ENCODE measurements at regions not wholly inside any gene's neighbourhood (a gene's known extent, or its start where the extent isn't known, plus 50 kb on each side); places are given as distances from the start of the nearest gene placed in this dataset.
"Not testable (repeated sequence)": the region's sequence is repeated elsewhere in the genome, so short reads cannot be mapped to it uniquely, and the experiment has no call there.

DNA sequence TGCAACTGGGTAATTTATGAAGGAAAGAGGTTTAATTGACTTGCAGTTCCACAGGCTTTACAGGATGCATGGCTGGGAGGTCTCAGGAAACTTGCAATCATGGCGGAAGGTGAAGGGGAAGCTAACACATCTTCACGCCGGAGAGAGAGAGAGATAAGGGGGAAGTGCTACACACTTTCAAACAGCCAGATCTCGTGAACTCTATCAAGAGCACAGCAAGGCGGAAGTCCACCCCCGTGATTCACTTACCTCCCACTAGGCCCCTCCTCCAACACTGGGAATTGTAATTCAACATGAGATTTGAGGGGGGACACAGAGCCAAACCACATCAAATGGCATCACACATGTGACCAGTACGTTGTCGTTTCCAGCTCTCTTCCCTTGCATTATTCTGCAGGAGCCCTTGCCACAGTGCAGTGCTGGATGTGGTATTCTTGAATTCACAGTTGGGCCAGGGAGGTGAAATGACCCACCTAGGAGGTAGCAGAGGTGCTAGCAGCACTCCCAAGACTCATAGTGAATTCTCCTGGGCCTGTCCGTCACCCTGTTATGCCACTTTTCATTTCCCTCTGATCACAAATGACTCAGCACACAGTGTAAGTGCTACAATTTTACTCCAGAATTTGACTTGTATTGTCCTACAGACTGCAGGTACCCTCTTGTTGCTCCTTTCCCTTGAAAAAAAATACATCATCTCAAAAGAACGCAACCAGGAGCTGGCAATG is 179.2 kb upstream of the PLGLB2 start:
- not testable (repeated sequence) for H3K4me3 ChIP-seq (ENCODE audit: low read depth, low read length); H3K36me3 ChIP-seq (ENCODE audit: control insufficient read depth, insufficient read depth, low read length); FAIRE-seq; DNase-seq (ENCODE audit: low read depth); H3K27me3 ChIP-seq (ENCODE audit: control insufficient read depth, insufficient read depth, low read length)

DNA sequence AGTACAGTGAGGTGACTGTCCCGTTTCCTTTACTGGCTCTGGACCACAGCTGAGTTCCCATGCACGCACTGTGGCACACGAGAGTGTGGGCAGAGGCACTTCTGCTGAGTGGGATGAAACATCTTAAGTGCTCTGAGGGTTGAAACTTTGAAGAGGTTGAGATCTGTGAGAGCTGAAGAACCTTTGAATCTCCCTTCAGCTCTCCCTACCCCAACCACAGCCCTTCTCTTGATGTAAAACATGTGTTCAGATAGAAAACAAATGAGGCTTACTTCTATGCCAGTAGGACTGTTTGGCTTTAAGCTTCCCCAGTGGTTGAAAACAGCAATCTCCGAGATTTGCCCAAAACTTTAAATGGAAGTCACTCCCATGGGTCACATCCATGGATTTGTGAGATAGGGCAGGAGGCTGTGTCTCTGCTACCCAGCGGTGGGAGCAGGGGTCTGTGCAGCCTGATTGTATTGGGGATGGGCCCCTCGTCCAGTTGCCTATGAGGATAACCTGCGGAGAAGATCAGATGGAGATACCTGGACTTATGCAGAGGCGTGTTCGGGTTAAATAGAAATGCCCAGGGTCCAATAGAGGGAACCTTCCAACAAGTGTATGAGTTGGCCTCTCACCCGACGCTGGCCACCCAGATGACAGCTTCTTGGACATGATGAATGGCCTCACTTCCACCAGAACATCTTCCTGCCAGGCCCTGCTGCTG is 178.0 kb upstream of the PLGLB2 start:
- H3K4me3 ChIP-seq (ENCODE audit: low read depth, low read length); H3K36me3 ChIP-seq (ENCODE audit: control insufficient read depth, insufficient read depth, low read length); DNase-seq (ENCODE audit: low read depth); FAIRE-seq; H3K27me3 ChIP-seq (ENCODE audit: control insufficient read depth, insufficient read depth, low read length): not testable (repeated sequence)

DNA sequence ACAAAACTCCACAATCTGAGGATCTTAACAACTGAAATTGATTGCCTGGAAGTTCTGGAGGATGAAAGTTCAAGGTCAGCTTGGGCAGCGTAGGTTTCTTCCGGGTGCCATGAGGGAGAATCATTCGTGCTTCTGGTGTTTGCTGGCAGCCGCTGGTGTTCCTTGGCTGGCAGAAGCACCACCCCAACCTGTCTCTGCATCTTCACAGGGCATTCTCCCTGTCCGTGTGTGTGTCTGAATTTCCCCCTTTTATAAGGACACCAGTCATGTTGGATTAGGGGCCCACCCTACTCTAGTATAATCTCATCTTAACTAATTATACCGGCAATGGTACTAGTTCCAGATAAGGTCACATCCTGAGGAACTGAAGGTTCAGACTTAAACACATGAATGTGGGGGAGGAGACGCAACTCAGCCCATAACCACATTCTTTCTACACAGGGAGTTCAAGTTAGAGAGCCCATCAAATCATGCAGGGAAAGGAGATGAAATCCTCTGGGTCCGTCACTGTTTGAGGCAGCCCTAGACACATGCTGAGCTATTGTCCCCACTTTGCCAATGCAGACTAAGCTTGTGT is 175.9 kb upstream of the PLGLB2 start:
- not testable (repeated sequence) for H3K36me3 ChIP-seq (ENCODE audit: control insufficient read depth, insufficient read depth, low read length); FAIRE-seq; H3K4me3 ChIP-seq (ENCODE audit: low read depth, low read length); DNase-seq (ENCODE audit: low read depth); H3K27me3 ChIP-seq (ENCODE audit: control insufficient read depth, insufficient read depth, low read length)

DNA sequence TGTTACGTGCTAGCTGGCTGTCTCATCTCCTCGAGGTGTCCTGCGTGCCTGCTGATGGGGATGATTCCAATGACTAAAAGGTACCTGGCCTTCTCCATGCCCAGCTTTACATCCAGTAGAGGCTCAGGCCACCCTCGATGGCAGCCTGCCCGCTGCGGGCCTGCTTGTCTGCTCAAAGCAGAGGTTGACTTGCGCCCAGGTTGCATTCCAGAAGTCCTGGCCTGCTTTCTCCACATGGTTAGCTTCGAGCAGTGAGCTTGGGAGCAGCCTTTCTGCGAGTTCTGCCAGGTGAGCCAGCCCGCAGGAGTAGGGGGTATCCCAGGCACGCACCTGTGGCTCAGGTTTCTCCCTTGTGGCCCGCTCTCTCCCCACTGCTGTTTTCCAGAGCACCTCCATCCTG is 175.0 kb upstream of the PLGLB2 start:
- H3K36me3 ChIP-seq (ENCODE audit: control insufficient read depth, insufficient read depth, low read length); DNase-seq (ENCODE audit: low read depth); H3K27me3 ChIP-seq (ENCODE audit: control insufficient read depth, insufficient read depth, low read length); FAIRE-seq; H3K4me3 ChIP-seq (ENCODE audit: low read depth, low read length): not testable (repeated sequence)

DNA sequence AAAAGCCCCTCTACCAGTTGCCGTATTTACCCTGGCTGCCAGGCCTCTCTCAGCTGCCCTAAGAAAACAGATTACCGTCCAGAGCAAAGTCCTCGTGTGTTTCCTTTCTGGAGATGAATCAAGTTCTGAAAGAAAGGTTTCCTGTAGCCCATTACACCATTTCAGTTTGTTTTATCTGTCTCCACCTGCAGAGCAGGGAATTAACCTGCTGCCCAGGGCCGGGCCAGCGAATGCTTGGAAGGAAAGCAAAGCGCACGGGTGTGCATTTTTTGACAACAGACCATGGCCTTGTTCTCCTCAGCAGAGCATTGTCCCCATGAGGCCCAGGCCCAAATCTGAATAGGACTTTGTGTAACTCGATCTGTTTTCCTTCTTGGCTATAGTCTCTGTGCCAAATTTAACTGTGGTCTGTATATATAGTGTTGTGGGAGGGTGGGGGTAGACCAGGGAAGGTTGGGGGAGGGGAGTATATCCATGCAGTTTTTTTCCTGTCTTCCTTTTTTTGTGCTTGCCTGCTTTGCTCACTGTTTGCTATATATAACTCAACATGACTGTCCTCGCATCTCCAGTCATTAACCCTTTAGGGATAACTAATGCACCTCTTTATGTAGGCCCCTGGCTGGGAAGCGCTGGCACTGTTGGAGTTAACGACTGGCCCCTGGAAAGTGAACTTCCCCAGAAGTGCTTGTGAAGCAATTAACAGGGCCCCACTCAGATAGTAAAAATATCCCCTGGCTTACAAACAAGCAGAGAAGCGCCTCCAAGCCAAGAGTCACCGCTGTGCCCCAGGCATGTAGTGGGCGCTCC is 174.3 kb upstream of the PLGLB2 start:
- not testable (repeated sequence) for H3K27me3 ChIP-seq (ENCODE audit: control insufficient read depth, insufficient read depth, low read length); FAIRE-seq; H3K36me3 ChIP-seq (ENCODE audit: control insufficient read depth, insufficient read depth, low read length); DNase-seq (ENCODE audit: low read depth); H3K4me3 ChIP-seq (ENCODE audit: low read depth, low read length)

DNA sequence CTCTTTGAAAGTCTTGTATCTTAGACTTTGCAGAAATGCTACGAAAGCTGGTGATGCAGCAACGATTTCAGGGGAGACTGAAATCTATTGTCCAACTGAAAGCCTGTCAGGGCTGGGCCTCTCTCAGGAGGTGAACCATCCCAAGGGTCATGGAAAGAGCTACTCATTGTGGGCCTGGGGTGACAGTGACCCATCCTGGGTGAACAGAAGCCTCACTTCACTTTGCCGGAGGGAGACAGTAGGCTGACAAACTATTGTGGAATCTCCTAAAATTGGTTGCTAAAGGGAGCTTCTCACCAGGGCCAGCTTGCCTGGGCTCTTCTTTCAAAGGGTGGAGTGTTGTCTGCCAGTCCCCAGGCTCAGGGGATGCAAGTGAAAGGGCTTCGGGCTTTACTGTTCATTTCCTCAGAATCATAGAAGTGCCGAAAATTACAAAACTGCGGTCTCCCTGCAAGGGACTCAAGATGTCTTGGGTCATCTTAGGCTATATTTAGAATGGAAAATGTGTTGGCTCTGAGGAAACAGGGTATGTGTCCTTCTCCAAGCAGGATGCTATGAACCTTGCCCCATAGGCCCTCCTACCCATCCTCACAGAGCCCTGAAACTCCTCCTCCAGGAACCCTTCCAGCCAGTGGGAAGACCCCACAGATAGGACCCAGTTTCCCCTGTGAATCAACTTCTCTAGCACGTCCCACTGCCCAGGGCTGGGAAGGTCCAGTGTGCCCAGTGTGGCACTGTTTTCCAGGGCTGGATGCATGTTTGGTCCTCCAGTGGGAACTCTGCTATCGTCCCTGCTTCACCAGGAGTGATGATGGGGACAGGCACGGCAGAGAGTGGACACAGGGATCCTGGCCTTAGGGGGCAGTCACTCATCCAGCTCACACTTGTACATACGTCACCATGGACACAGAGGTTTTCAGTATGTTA is 173.4 kb upstream of the PLGLB2 start:
- not testable (repeated sequence) for H3K4me3 ChIP-seq (ENCODE audit: low read depth, low read length); H3K27me3 ChIP-seq (ENCODE audit: control insufficient read depth, insufficient read depth, low read length); FAIRE-seq; DNase-seq (ENCODE audit: low read depth); H3K36me3 ChIP-seq (ENCODE audit: control insufficient read depth, insufficient read depth, low read length)

DNA sequence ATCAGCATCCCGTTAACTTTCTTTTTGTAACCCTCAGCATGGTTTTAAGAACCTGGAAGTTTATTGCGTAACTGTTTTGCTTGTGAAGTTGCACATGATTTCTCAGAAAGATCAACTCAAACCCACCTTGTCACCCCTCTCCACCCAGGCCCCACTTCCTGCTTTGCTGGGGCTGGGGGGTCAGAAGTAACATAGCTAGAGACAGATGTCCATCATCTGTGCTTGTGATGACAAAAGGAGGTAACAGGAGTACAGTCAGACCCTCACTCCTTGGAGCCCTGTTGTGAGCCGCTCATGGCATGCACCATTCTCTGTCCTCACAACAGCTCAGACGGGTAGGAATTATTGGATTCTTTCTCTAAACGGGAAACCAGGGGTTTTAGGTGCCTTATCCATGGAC is 172.7 kb upstream of the PLGLB2 start:
- DNase-seq (ENCODE audit: low read depth); H3K4me3 ChIP-seq (ENCODE audit: low read depth, low read length); H3K27me3 ChIP-seq (ENCODE audit: control insufficient read depth, insufficient read depth, low read length); FAIRE-seq; H3K36me3 ChIP-seq (ENCODE audit: control insufficient read depth, insufficient read depth, low read length): not testable (repeated sequence)

DNA sequence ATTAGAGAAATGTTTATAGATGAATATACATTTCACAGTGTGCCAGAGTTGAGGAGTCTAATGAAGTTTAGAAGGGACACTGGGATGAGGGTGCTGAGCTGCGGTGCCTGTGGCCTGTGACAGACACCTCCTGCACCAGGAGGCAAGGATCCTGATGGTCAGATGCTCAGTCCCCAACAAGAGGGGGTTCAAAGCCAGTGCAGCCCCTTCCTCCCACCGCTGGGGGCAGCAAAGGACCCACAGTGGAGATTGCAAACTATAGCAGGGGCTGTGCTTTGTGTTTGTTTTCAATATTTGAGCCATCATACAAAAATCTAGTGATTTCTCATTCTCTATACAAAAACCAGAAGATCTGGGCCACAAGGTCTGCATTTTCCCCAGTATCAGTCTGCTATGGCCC is 170.5 kb upstream of the PLGLB2 start:
- not testable (repeated sequence) for FAIRE-seq; DNase-seq (ENCODE audit: low read depth); H3K27me3 ChIP-seq (ENCODE audit: control insufficient read depth, insufficient read depth, low read length); H3K36me3 ChIP-seq (ENCODE audit: control insufficient read depth, insufficient read depth, low read length); H3K4me3 ChIP-seq (ENCODE audit: low read depth, low read length)

DNA sequence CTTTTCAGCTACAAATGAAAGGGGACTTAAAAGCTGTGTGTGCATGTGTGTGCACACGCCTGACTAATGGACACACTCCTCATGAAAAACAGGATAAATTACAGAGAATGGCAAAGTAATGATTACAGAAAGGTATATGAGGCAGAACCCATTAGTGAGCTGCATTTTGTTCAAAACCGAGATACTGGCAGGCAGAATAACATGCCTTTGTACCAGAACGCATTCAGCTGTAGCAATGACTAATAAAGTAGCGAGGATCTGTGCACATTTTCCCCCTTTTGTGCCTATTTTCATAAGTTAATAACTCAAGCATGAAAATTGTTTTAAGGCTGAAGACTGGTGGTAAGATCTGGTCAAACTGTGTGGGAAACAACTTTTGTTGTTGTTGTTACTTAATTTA is 165.7 kb upstream of the PLGLB2 start:
- not testable (repeated sequence) for H3K36me3 ChIP-seq (ENCODE audit: control insufficient read depth, insufficient read depth, low read length); H3K27me3 ChIP-seq (ENCODE audit: control insufficient read depth, insufficient read depth, low read length); H3K4me3 ChIP-seq (ENCODE audit: low read depth, low read length); DNase-seq (ENCODE audit: low read depth); FAIRE-seq

DNA sequence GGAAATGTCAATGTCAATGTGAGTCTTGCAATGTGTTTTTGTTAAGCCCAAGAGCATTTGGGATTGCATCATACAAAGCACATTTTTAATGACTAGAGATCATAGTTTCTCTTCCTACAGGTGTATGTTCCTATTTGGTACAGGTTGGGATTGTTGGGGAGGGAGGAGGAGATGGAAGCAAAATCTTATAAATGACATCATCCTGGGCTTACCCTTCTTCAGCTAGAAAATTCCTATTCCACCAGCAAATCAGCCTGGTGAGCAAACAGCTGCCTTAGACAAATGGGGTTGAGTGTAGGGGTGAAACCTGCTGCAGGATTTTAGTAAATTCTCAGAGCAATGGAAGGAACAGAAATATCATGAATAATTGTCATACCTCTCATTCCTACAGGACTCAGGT is 165.3 kb upstream of the PLGLB2 start:
- not testable (repeated sequence) for FAIRE-seq; H3K27me3 ChIP-seq (ENCODE audit: control insufficient read depth, insufficient read depth, low read length); H3K36me3 ChIP-seq (ENCODE audit: control insufficient read depth, insufficient read depth, low read length); H3K4me3 ChIP-seq (ENCODE audit: low read depth, low read length)
- DNase-seq (ENCODE audit: low read depth): peak; percentile 1

DNA sequence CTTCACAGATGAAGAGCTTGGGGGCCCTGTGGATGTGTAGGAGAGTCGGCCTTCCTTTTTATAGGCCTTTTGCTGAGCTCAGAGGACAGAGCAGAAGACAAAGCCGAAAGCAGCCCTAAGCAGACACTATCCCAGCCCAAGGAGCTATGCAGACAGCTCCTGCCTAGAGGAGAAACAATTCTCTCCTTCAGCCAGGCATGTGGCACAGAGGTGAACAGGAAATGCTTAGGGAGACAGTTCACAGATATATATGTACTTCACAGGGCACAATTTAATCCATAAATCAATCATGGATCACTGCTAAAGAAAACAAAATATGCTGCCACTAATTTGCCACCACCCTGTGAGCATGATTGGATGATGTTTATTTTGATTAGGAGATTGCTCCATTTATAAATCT is 164.5 kb upstream of the PLGLB2 start:
- not testable (repeated sequence) for H3K4me3 ChIP-seq (ENCODE audit: low read depth, low read length); DNase-seq (ENCODE audit: low read depth); H3K36me3 ChIP-seq (ENCODE audit: control insufficient read depth, insufficient read depth, low read length); FAIRE-seq; H3K27me3 ChIP-seq (ENCODE audit: control insufficient read depth, insufficient read depth, low read length)

DNA sequence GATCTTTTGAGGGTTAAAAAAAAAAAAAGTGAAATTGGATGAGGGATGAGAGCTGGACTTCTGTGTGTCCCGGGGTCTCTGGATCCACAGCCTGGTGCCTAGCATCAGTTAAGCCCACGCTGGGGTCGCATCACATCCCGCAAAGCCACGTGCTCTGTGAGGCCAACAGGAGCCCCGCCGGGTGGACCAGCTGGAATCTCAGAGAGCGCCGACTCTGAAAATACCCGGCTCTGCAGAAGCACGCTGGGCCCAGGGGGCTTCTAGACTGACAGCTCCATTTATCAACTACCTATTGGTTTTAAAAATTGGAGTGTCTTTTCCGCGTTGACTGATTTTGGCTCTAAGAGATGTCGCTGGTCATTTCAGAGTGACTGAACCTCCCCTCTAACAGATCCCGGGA is 164.1 kb upstream of the PLGLB2 start:
- DNase-seq (ENCODE audit: low read depth); H3K4me3 ChIP-seq (ENCODE audit: low read depth, low read length); H3K27me3 ChIP-seq (ENCODE audit: control insufficient read depth, insufficient read depth, low read length); FAIRE-seq; H3K36me3 ChIP-seq (ENCODE audit: control insufficient read depth, insufficient read depth, low read length): not testable (repeated sequence)

DNA sequence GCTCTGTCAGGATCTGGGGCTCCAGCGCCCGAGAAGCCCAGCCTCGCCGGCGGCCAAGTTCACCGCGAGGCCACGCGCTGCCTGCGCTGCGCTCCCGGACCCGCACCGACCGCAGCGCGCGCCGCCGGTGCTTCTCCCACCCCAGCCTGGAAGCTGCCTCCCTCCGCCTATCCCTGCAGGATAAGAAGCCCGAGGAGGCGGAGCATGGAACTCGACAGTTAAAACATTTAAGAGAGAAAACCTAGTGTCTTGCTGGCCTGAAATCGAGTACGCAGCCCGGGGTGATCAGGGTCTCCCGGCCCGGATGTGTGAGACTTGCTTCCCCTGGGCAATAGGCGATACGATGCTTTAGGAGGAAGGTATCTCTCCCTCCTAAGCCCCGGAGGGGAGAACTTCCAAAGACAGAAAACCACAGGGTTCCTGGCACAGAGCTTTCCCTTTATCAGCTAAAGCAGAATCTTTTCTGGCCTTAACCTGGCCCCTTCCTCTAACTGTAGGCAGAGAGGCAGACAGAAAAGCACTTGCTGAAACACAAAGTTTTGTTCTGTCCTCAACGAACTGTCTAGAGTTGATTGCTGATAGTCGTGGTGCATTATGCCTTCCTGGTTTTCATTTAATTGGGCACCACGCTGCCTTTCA is 163.5 kb upstream of the PLGLB2 start:
- not testable (repeated sequence) for H3K4me3 ChIP-seq (ENCODE audit: low read depth, low read length); FAIRE-seq; DNase-seq (ENCODE audit: low read depth); H3K27me3 ChIP-seq (ENCODE audit: control insufficient read depth, insufficient read depth, low read length); H3K36me3 ChIP-seq (ENCODE audit: control insufficient read depth, insufficient read depth, low read length)

Measured in bronchial epithelial cell (primary cell).